BLaER1 treated with 17β-estradiol and CSF1 and Interleukin-3, amounts not matched to agents 10 nM and 100 nM (cell line): ENCODE measurements at regions not wholly inside any gene's neighbourhood (a gene's known extent, or its start where the extent isn't known, plus 50 kb on each side); places are given as distances from the start of the nearest gene placed in this dataset.

Experiments used
- H3K27ac ChIP-seq, 11 experiments: shearing (Covaris generic); formaldehyde crosslinking; 2 replicates each; pipeline ENCODE4 v1.8.1; 2022
- H3K27me3 ChIP-seq, 11 experiments: shearing (Covaris generic); formaldehyde crosslinking; 2 replicates each; pipeline ENCODE4 v1.8.1; 2022
- H3K36me3 ChIP-seq, 11 experiments: shearing (Covaris generic); formaldehyde crosslinking; 2 replicates each; pipeline ENCODE4 v1.8.1; 2022
- H3K4me1 ChIP-seq, 10 experiments: shearing (Covaris generic); formaldehyde crosslinking; 2 replicates each; pipeline ENCODE4 v1.8.1; 2022
- H3K4me2 ChIP-seq, 11 experiments: shearing (Covaris generic); formaldehyde crosslinking; 2 replicates each; pipeline ENCODE4 v1.8.1; 2022
- H3K4me3 ChIP-seq, 10 experiments: shearing (Covaris generic); formaldehyde crosslinking; 2 replicates each; pipeline ENCODE4 v1.8.1; 2022
- H3K9ac ChIP-seq, 11 experiments: shearing (Covaris generic); formaldehyde crosslinking; 2 replicates each; pipeline ENCODE4 v1.8.1; 2022
- H3K9me3 ChIP-seq, 11 experiments: shearing (Covaris generic); formaldehyde crosslinking; replicated peaks in 1 of 11; 2 replicates each; pipeline ENCODE4 v1.8.1; 2022
- H4K20me1 ChIP-seq, 11 experiments: shearing (Covaris generic); formaldehyde crosslinking; 2 replicates each; pipeline ENCODE4 v1.8.1; 2022
- Cebpa-rat ChIP-seq, 11 experiments: shearing (Covaris generic); IDR thresholded peaks; 2 replicates each; pipeline ENCODE4 v1.8.1; 2022

DNA sequence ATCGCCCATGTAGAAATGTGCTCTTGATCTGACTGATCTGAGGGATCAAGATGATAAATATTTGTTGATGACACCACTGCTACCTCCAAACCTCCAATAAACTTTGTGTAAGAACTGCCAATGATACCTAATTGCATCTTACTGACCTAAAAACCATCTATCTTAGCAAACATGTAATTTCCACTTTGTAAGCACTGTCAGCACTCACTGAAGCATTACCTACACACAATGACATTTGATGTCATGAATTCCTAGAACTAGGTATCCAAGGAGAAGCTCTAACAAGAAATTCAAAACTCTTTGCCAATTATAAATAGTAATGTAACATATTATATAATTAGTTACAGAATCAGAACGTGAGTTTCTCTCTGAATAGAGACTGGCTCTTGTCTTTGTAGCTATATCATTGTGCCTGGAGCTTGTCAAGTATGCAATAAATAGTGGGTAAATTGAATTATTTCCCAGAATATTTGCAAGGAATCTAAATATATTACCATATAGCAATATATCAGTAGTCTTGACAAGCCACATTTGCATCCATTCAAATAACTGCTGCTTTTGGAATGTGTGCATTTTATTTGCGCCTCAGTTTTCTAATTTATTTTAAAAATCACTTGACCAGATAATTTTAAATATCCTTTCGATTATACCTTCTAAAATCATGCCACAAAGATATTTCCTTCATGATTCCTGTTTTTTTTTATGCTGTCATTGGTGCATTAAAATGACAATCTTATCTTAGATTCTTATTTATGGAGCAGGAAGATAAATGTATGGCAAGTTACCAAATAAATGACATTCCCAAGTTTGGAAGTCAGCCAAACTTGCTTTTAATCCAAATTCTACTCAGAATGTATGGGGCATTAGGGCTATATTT lies 232.3 kb upstream of the NEIL3 start:
- no peak overlapping the region for H3K4me2 ChIP-seq
- H3K27ac ChIP-seq = no peak overlapping the region
- no peak overlapping the region for H3K4me3 ChIP-seq
- H4K20me1 ChIP-seq = no peaks in the 10 kb centered on the region
- no peaks in the 10 kb centered on the region for H3K4me1 ChIP-seq
- H3K27me3 ChIP-seq = no peaks in the 10 kb centered on the region
- no peak overlapping the region for H3K9ac ChIP-seq
- H3K9me3 ChIP-seq = no peaks in the 10 kb centered on the region
- no peaks in the 10 kb centered on the region for H3K36me3 ChIP-seq
- no peak for TF ChIP-seq Cebpa-rat (IDR thresholded peaks at IDR 0.05)

DNA sequence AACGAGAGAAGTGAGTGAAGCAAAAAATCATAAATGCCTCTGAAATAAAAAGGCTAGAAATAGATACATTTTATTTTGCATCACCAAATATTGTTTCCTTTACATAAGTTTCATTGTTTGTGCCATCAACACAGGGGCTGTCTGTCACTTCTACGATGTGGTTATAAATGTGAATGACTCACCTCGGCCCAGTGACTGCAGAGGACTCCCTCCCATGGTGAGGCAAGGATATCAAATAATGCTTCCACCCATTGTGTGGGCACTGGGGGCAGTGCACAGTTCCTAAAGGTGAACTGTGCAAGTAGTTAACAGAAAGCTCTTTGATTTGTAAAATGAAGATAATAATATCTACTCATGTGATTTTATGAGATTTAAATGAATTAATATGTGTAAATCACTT lies 230.3 kb upstream of the NEIL3 start:
- Histone ChIP-seq H3K4me2 (no peak overlapping the region), H3K27me3 (no peaks in the 10 kb centered on the region), H4K20me1 (no peaks in the 10 kb centered on the region), H3K4me1 (no peaks in the 10 kb centered on the region), H3K9ac (no peak overlapping the region), H3K27ac (no peak overlapping the region), H3K36me3 (no peaks in the 10 kb centered on the region), H3K4me3 (no peak overlapping the region), H3K9me3 (no peaks in the 10 kb centered on the region)
- TF ChIP-seq Cebpa-rat (IDR thresholded peaks at IDR 0.05) = no peak

DNA sequence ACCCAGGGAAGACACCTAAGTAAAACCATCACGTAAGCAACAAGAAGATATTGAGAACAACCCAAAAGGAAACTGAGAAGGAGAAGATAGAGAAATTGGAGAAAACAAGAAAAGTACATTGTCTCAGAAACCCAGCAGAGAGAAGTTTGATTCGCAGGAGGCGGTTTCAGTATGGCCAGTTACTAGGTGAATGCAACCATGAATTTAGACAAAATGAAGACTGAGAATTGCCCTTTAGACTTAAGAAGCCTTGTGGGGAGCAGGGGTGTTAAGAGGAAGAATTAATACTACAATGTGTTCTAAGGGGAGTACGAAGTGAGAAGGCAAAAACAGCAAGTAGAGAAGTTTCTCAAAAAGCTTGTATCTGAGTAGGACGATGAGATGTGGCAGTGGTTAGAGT lies 229.3 kb upstream of the NEIL3 start:
- no peaks in the 10 kb centered on the region for H3K27me3 ChIP-seq
- no peak overlapping the region for H3K9ac ChIP-seq
- no peak overlapping the region for H3K4me3 ChIP-seq
- no peak overlapping the region for H3K4me2 ChIP-seq
- H3K27ac ChIP-seq = no peak overlapping the region
- H3K4me1 ChIP-seq = no peaks in the 10 kb centered on the region
- H3K9me3 ChIP-seq = no peaks in the 10 kb centered on the region
- H3K36me3 ChIP-seq = no peaks in the 10 kb centered on the region
- no peak for TF ChIP-seq Cebpa-rat (IDR thresholded peaks at IDR 0.05)
- H4K20me1 ChIP-seq = no peaks in the 10 kb centered on the region

DNA sequence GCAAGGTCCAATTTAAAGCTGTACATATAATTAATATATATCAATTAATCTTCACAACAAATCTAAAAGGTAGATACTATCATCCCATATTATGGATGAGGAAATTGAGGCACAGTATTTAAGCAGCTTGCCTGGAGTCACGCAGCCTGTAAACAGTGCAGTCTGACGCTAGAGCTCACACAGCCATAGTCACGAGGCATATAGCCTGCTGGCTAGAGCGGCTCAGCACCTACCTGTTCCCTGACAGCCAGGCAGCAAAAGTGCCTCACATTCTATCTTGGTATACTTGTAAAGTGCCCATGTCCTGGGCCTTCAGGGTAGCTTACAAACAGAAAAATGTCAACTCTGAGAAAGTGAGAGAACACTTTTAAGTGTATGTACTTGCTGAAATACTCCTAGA lies 222.6 kb upstream of the NEIL3 start:
- Histone ChIP-seq H3K4me2 (no peak overlapping the region), H4K20me1 (no peaks in the 10 kb centered on the region), H3K9ac (no peak overlapping the region), H3K36me3 (no peaks in the 10 kb centered on the region), H3K27me3 (no peaks in the 10 kb centered on the region), H3K4me1 (no peaks in the 10 kb centered on the region), H3K4me3 (no peak overlapping the region), H3K9me3 (no peaks in the 10 kb centered on the region), H3K27ac (no peak overlapping the region)
- TF ChIP-seq Cebpa-rat (IDR thresholded peaks at IDR 0.05) = no peak

DNA sequence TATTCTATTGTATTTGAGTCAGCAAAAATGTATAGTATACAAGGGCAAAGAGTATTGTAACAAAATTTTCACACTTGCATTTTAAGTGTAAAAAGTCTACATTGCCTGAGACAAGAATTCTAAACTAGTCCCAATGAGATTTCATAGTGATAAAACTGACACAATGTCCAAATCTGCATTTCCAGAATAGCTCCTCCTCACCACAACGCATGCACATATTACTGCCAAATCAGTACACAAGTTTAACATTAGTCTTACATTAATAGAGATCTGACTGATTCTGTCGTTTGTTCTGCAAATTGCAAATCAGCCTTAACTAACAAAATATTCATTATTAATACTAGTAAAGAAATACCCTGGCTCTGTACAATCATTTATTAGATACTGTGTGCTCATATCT lies 222.2 kb upstream of the NEIL3 start:
- Histone ChIP-seq H3K36me3 (no peaks in the 10 kb centered on the region), H3K4me3 (no peak overlapping the region), H3K4me1 (no peaks in the 10 kb centered on the region), H3K27me3 (no peaks in the 10 kb centered on the region), H4K20me1 (no peaks in the 10 kb centered on the region), H3K9me3 (no peaks in the 10 kb centered on the region), H3K9ac (no peak overlapping the region), H3K4me2 (no peak overlapping the region), H3K27ac (no peak overlapping the region)
- TF ChIP-seq Cebpa-rat (IDR thresholded peaks at IDR 0.05) = no peak

DNA sequence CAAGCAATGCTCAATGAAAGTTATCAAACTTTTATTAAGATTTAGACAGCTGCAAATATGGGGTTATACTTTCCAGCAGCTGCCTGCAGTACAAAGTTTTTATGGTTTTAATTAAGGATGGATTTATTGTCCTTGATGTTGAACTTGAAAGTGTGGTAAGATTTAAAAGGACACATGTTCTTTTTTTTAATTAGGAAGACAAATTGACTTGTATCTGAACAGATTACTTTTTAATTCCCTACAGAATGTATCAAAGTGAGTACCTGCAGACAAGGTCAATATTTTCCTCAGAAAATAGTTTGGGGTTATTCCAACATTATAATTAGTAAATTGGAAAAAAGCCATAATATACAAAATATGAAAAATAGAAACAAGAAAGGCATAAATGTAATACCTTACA lies 218.2 kb upstream of the NEIL3 start:
- no peak overlapping the region for H3K4me2 ChIP-seq
- no peaks in the 10 kb centered on the region for H3K36me3 ChIP-seq
- no peaks in the 10 kb centered on the region for H3K27me3 ChIP-seq
- no peak for TF ChIP-seq Cebpa-rat (IDR thresholded peaks at IDR 0.05)
- no peaks in the 10 kb centered on the region for H3K9me3 ChIP-seq
- no peak overlapping the region for H3K27ac ChIP-seq
- no peaks in the 10 kb centered on the region for H4K20me1 ChIP-seq
- H3K9ac ChIP-seq = no peak overlapping the region
- H3K4me1 ChIP-seq = no peaks in the 10 kb centered on the region
- H3K4me3 ChIP-seq = no peak overlapping the region

DNA sequence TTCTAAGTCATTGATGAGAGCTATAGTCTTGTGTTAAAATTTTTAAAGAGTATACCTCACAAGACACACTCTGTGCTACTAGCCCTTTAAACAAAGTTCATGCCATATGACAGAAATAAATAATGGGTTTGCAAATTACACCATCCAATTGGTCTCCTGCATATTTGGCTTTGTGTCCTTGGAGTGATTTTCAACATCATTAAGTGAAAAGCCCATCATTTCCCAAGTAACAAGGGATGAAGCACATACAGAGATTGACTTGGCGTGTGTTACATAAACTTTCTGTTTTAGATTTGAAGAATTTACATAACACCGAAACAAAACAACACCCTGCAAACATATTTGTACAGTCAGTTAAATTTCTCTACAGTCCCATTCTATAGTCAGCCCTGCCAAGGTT lies 216.9 kb upstream of the NEIL3 start:
- Histone ChIP-seq H3K4me2 (no peak overlapping the region), H3K27me3 (no peaks in the 10 kb centered on the region), H3K27ac (no peak overlapping the region), H3K9ac (no peak overlapping the region), H3K9me3 (no peaks in the 10 kb centered on the region), H3K36me3 (no peaks in the 10 kb centered on the region), H3K4me1 (no peaks in the 10 kb centered on the region), H3K4me3 (no peak overlapping the region), H4K20me1 (no peaks in the 10 kb centered on the region)
- TF ChIP-seq Cebpa-rat (IDR thresholded peaks at IDR 0.05) = no peak

DNA sequence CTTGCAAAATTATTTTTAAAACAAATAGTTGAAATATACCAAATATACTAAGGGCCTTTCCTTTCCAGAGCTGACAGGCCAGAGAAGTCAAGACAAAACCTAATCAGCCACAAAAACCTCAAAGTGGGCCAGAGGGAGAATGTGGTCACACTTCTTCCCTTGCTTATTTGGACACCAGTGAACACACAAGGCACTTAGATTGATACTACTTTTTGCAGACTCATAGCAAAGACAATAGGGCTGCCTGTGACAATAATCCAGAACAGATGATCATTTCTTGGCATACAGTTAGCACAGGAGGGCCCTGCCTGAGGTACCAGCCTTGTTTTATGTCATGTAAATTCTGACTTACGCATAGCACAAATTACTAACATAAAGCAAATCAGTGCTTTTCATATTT lies 215.7 kb upstream of the NEIL3 start:
- Histone ChIP-seq H3K4me2 (no peak overlapping the region), H3K27ac (no peak overlapping the region)

DNA sequence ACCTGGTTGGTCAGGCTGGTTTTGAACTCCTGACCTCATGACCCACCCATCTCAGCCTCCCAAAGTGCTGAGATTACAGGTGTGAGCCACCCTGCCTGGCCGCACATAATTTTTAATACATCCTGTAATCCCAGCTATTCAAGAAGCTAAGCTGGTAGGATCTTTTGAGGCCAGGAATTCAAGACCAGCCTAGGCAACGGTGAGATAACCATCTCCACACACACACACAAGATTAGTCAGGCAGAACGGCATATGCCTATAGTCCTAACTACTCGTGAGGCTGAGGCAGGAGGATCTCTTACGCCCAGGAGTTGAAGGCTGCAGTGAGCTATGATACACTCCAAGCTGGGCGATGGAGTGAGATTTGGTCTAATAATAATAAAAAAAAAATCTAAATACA lies 212.4 kb upstream of the NEIL3 start:
- no peak for TF ChIP-seq Cebpa-rat (IDR thresholded peaks at IDR 0.05)
- Histone ChIP-seq H4K20me1 (no peaks in the 10 kb centered on the region), H3K4me1 (no peaks in the 10 kb centered on the region), H3K36me3 (no peaks in the 10 kb centered on the region), H3K27ac (no peak overlapping the region), H3K27me3 (no peaks in the 10 kb centered on the region), H3K4me3 (no peak overlapping the region), H3K9me3 (no peaks in the 10 kb centered on the region), H3K9ac (no peak overlapping the region), H3K4me2 (no peak overlapping the region)

More for the DNA sequence above, 215.7 kb upstream of the NEIL3 start:
- Histone ChIP-seq H3K36me3 (no peaks in the 10 kb centered on the region), H3K4me1 (no peaks in the 10 kb centered on the region), H3K9me3 (no peaks in the 10 kb centered on the region), H3K9ac (no peak overlapping the region), H3K27me3 (no peaks in the 10 kb centered on the region), H4K20me1 (no peaks in the 10 kb centered on the region), H3K4me3 (no peak overlapping the region)
- TF ChIP-seq Cebpa-rat (IDR thresholded peaks at IDR 0.05) = no peak

DNA sequence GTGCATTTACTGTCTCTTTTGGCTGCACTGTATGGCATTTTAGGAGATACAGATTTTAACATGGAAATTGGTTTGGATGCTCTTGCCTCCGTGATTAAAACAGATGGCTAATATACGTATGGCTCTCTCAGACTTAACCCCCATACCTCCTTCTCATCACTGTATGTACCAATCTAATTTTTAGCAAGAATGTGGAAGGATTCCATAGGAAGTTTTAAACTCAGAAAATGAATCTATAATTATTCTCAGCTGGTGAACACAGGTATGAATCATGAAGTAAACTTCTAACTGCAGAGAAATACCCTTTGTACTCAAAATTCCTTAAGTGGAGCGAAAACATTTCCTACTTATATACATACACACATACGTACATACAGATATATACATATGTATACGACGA lies 210.5 kb upstream of the NEIL3 start:
- no peak overlapping the region for H3K4me3 ChIP-seq
- no peaks in the 10 kb centered on the region for H3K4me1 ChIP-seq
- H3K9me3 ChIP-seq = no peaks in the 10 kb centered on the region
- H3K27me3 ChIP-seq = no peaks in the 10 kb centered on the region
- H4K20me1 ChIP-seq = no peaks in the 10 kb centered on the region
- no peak for TF ChIP-seq Cebpa-rat (IDR thresholded peaks at IDR 0.05)
- H3K9ac ChIP-seq = no peak overlapping the region
- no peak overlapping the region for H3K27ac ChIP-seq
- H3K4me2 ChIP-seq = no peak overlapping the region
- no peaks in the 10 kb centered on the region for H3K36me3 ChIP-seq
